ENCODE measurements at regions not wholly inside any gene's neighbourhood (a gene's known extent, or its start where the extent isn't known, plus 50 kb on each side); places are given as distances from the start of the nearest gene placed in this dataset.

DNA sequence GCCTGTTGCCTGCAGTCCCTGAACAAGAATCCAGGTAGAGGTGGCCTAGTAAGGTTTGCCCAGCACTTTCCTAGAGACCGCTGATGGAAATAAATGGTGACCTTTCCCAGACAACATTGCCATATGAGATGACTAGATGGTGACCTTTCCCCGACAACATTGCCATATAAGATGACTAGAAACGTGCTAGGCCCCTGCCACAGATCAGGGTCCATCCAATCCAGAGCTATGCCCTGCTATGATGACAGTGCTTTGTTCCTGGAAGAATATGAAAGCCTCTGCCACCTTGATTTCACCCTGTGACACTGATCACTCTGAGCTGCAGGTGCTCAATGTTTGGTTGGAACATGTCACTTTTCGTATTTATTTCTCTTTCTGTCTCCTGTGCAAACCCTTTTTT is 133.8 kb upstream of the SPTLC3 start:
- Histone ChIP-seq H3K9me3 (no peaks in the 10 kb centered on the region), H3K27ac (no peak overlapping the region), H3K27me3 (no peaks in the 10 kb centered on the region), H3K4me1 (no peaks in the 10 kb centered on the region), H3K36me3 (no peaks in the 10 kb centered on the region), H3K4me3 (no peak overlapping the region)
- WGBS, 2 donors: 78 to 79% methylated on average over 4 of the region's 4 CpGs
- TF ChIP-seq EP300 (IDR thresholded peaks at IDR 0.05): no peak
- TF ChIP-seq POLR2A (IDR thresholded peaks at IDR 0.05): no peak
- TF ChIP-seq CTCF (IDR thresholded peaks at IDR 0.05): no peak
- DNase-seq (no peak), ATAC-seq (ENCODE audit: low FRiP score in 2 of 2) (no peak)

DNA sequence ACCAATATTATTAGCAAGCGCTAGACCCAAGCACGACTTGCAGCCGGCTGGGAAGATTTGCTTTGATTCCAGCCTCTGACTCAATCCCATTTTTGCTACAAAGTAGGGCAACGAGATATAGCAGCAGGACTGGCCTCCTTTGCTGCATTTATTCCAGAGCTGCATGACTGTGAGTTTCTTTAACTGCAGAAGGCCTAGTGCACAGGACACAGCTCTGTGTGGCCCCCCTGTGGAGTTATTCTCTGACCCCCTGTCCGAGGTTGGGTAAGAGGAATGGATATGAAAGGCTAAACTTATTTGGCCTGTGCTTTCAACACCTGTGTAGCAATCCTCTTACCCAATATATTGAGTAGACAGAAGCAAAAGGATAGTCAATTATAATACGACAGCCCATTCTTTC is 133.3 kb upstream of the SPTLC3 start:
- H3K36me3 ChIP-seq: no peaks in the 10 kb centered on the region
- H3K9me3 ChIP-seq: no peaks in the 10 kb centered on the region
- WGBS, 2 donors: 71 to 76% methylated on average over 6 of the region's 6 CpGs
- H3K27ac ChIP-seq: no peak overlapping the region
- DNase-seq: no peak
- no peaks in the 10 kb centered on the region for H3K27me3 ChIP-seq
- TF ChIP-seq POLR2A (IDR thresholded peaks at IDR 0.05) (no peak), CTCF (IDR thresholded peaks at IDR 0.05) (no peak), EP300 (IDR thresholded peaks at IDR 0.05) (no peak), POLR2AphosphoS5 (IDR thresholded peaks at IDR 0.05) (no peak)
- H3K4me1 ChIP-seq: no peaks in the 10 kb centered on the region
- H3K4me3 ChIP-seq: no peak overlapping the region
- no peak for ATAC-seq (ENCODE audit: low FRiP score in 2 of 2)

DNA sequence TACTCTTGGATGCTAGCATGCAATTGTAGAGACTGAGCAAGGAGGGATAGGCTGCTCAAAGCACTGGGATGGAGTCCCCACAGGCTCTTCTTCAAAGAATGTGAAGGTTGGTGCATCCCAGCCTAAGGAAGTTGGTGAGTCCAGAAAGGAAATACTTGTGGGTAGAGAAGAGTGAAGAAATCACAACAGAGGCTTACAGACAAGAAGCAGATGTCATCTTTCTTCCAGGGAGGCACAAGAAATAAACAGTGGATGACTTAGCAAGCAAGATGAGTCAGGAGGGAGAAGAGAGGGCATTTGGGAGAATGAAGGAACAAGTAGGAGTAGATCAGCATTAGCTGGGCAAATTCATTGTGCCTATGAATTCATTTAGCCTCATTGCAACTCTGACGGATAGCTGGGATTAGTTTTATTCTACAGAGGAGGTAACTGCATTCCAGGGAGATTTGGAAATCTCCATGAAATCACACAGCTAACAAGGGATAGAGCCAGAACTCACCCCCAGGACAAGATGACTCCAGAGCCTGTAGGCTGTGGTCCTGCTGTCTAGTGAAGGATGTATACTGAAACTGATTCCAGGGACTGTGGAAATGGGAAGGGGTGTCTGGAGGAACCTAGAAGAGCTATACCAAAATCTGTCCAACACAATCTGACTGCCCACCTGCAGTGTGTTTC is 125.8 kb upstream of the SPTLC3 start:
- no peak overlapping the region for H3K27ac ChIP-seq
- no peaks in the 10 kb centered on the region for H3K27me3 ChIP-seq
- TF ChIP-seq POLR2A (IDR thresholded peaks at IDR 0.05) (no peak), POLR2AphosphoS5 (IDR thresholded peaks at IDR 0.05) (no peak), EP300 (IDR thresholded peaks at IDR 0.05) (no peak), CTCF (IDR thresholded peaks at IDR 0.05) (no peak)
- 57 to 82% methylated on average over 1 of the region's 1 CpG for WGBS, 2 donors
- no peaks in the 10 kb centered on the region for H3K9me3 ChIP-seq
- ATAC-seq (ENCODE audit: low FRiP score in 2 of 2) (no peak), DNase-seq (no peak)
- no peaks in the 10 kb centered on the region for H3K36me3 ChIP-seq
- H3K4me3 ChIP-seq: no peak overlapping the region
- H3K4me1 ChIP-seq: no peaks in the 10 kb centered on the region

GRCh38 chr20:12883507-12883885 is 125.3 kb upstream of the SPTLC3 start:
- no peak for DNase-seq
- Histone ChIP-seq H3K4me3 (no peak overlapping the region), H3K4me1 (no peaks in the 10 kb centered on the region), H3K27ac (no peak overlapping the region), H3K27me3 (no peaks in the 10 kb centered on the region), H3K9me3 (no peaks in the 10 kb centered on the region), H3K36me3 (no peaks in the 10 kb centered on the region)
- ATAC-seq (ENCODE audit: low FRiP score in 2 of 2): no peak
- no peak for TF ChIP-seq POLR2A (IDR thresholded peaks at IDR 0.05)
- no peak for TF ChIP-seq POLR2AphosphoS5 (IDR thresholded peaks at IDR 0.05)
- no peak for TF ChIP-seq EP300 (IDR thresholded peaks at IDR 0.05)
- no peak for TF ChIP-seq CTCF (IDR thresholded peaks at IDR 0.05)

GRCh38 chr20:12886618-12887363 is 122.0 kb upstream of the SPTLC3 start:
- no peaks in the 10 kb centered on the region for H3K36me3 ChIP-seq
- H3K9me3 ChIP-seq: no peaks in the 10 kb centered on the region
- ATAC-seq (ENCODE audit: low FRiP score in 2 of 2): no peak
- H3K4me3 ChIP-seq: no peak overlapping the region
- no peaks in the 10 kb centered on the region for H3K27me3 ChIP-seq
- no peak overlapping the region for H3K27ac ChIP-seq
- 78 to 84% methylated on average over 5 of the region's 5 CpGs for WGBS, 2 donors
- no peaks in the 10 kb centered on the region for H3K4me1 ChIP-seq
- TF ChIP-seq POLR2AphosphoS5 (IDR thresholded peaks at IDR 0.05) (no peak), POLR2A (IDR thresholded peaks at IDR 0.05) (no peak), CTCF (IDR thresholded peaks at IDR 0.05) (no peak)
- DNase-seq: no peak

Data from upper lobe of left lung (tissue), 6 donors.